HUES6 (cell line): ENCODE measurements at regions not wholly inside any gene's neighbourhood (a gene's known extent, or its start where the extent isn't known, plus 50 kb on each side); places are given as distances from the start of the nearest gene placed in this dataset.

ENCODE experiments used
- H3K27ac ChIP-seq: 2 replicates; pipeline ENCODE4 v1.7.0; 2013; ENCODE audit warnings: low read depth, mild to moderate bottlenecking, low read length, inconsistent platforms
- H3K27me3 ChIP-seq: 2 replicates; pipeline ENCODE4 v1.6.1; 2013; ENCODE audit warnings: low read length; ENCODE audit not compliant: control insufficient read depth, insufficient read depth
- H3K36me3 ChIP-seq: 2 replicates; pipeline ENCODE4 v1.6.1; 2013; ENCODE audit warnings: low read length; ENCODE audit not compliant: control insufficient read depth, insufficient read depth
- H3K4me1 ChIP-seq: 2 replicates; pipeline ENCODE4 v1.6.1; 2013; ENCODE audit warnings: low read length; ENCODE audit not compliant: control insufficient read depth, insufficient read depth
- H3K4me3 ChIP-seq: 2 replicates; pipeline ENCODE4 v1.5.1; 2013; ENCODE audit warnings: low read depth, low read length
- H3K9ac ChIP-seq: one replicate; pipeline ENCODE4 v1.6.1; 2013; ENCODE audit warnings: mild to moderate bottlenecking, low read length
- H3K9me3 ChIP-seq: 2 replicates; pipeline ENCODE4 v1.6.1; 2013; ENCODE audit warnings: low read depth, low read length; ENCODE audit not compliant: control insufficient read depth, insufficient read depth

- H3K27me3 ChIP-seq, result no peaks in the 10 kb centered on the region
- H3K4me3 ChIP-seq, result no peak overlapping the region
- H3K27ac ChIP-seq, result no peak overlapping the region
- peaks cover 9% of the 10 kb centered on the region; the same call in 1 of the 2 replicates for H3K9me3 ChIP-seq
- H3K4me1 ChIP-seq, result peaks cover 30% of the 10 kb centered on the region
- no peak overlapping the region for H3K9ac ChIP-seq
- H3K36me3 ChIP-seq, result no peaks in the 10 kb centered on the region
These were observed 50.3 kb downstream of the NALF2 start for GRCh38 chrX:69554321-69554947.

GRCh38 chrX:69555481-69556041 is 51.4 kb downstream of the NALF2 start:
- H3K4me3 ChIP-seq, result peak overlapping the region; percentile 46
- H3K36me3 ChIP-seq, result no peaks in the 10 kb centered on the region
- H3K9ac ChIP-seq, result peak overlapping the region; percentile 75
- H3K9me3 ChIP-seq, result peaks cover 6% of the 10 kb centered on the region; the same call in 1 of the 2 replicates
- no peaks in the 10 kb centered on the region for H3K27me3 ChIP-seq
- H3K27ac ChIP-seq, result peak overlapping the region; percentile 92; the same call in 1 of the 2 replicates
- H3K4me1 ChIP-seq, result peaks cover 30% of the 10 kb centered on the region

GRCh38 chrX:69556060-69557011 is 52.2 kb downstream of the NALF2 start:
- Histone ChIP-seq H3K9me3 (peaks cover 4% of the 10 kb centered on the region; the same call in 1 of the 2 replicates), H3K9ac (peak overlapping the region; percentile 75), H3K4me3 (peak overlapping the region; percentile 46), H3K27ac (peak overlapping the region; percentile 92; the same call in 1 of the 2 replicates), H3K27me3 (no peaks in the 10 kb centered on the region), H3K36me3 (no peaks in the 10 kb centered on the region), H3K4me1 (peaks cover 30% of the 10 kb centered on the region)

GRCh38 chrX:69562904-69563578 is 52.9 kb upstream of the EDA start:
- Histone ChIP-seq H3K9me3 (peaks cover 24% of the 10 kb centered on the region), H3K27ac (no peak overlapping the region), H3K36me3 (no peaks in the 10 kb centered on the region), H3K27me3 (no peaks in the 10 kb centered on the region), H3K4me3 (no peak overlapping the region), H3K9ac (no peak overlapping the region), H3K4me1 (peaks cover 6% of the 10 kb centered on the region; the same call in 1 of the 2 replicates)

GRCh38 chrX:69564665-69565064 is 51.2 kb upstream of the EDA start:
- H3K4me1 ChIP-seq, result peaks cover 12% of the 10 kb centered on the region; the same call in 1 of the 2 replicates
- H3K36me3 ChIP-seq, result no peaks in the 10 kb centered on the region
- H3K9ac ChIP-seq, result no peak overlapping the region
- H3K27me3 ChIP-seq, result no peaks in the 10 kb centered on the region
- no peak overlapping the region for H3K4me3 ChIP-seq
- H3K27ac ChIP-seq, result no peak overlapping the region
- H3K9me3 ChIP-seq, result peaks cover 20% of the 10 kb centered on the region

- no peak overlapping the region for H3K27ac ChIP-seq
- no peaks in the 10 kb centered on the region for H3K27me3 ChIP-seq
- peaks cover 12% of the 10 kb centered on the region; the same call in 1 of the 2 replicates for H3K4me1 ChIP-seq
- no peaks in the 10 kb centered on the region for H3K36me3 ChIP-seq
- no peak overlapping the region for H3K9ac ChIP-seq
- no peak overlapping the region for H3K4me3 ChIP-seq
- peaks cover 20% of the 10 kb centered on the region for H3K9me3 ChIP-seq
These were observed 50.6 kb upstream of the EDA start for GRCh38 chrX:69565247-69565815.
